ENCODE measurements at regions not wholly inside any gene's neighbourhood (a gene's known extent, or its start where the extent isn't known, plus 50 kb on each side); places are given as distances from the start of the nearest gene placed in this dataset.

- no peaks in the 10 kb centered on the region for H4K20me1 ChIP-seq (ENCODE audit: control insufficient read depth, extremely low read depth, insufficient read depth, low read length)
- no peak for DNase-seq (ENCODE audit: low read depth, low spot score)
- no peaks in the 10 kb centered on the region for H3K9me3 ChIP-seq (ENCODE audit: control insufficient read depth, low read depth, low read length)
- H3K9me1 ChIP-seq (ENCODE audit: control insufficient read depth, extremely low read depth, insufficient read depth, low read length), result no peaks in the 10 kb centered on the region
- H3K27ac ChIP-seq (ENCODE audit: control insufficient read depth, insufficient read depth, low read length), result no peak overlapping the region
- no peak overlapping the region for H3K9ac ChIP-seq (ENCODE audit: control insufficient read depth, extremely low read depth, insufficient read depth, low read length)
- FAIRE-seq, result no peak
- H3K4me3 ChIP-seq (ENCODE audit: control insufficient read depth in 2 of 3, extremely low read depth in 1 of 3, insufficient read depth in 2 of 3, low read depth in 1 of 3, low read length in 3 of 3), result no peak overlapping the region
- no peaks in the 10 kb centered on the region for H3K27me3 ChIP-seq (ENCODE audit: control insufficient read depth, extremely low read depth, insufficient read depth, low read length)
- H3K79me2 ChIP-seq (ENCODE audit: control insufficient read depth, insufficient read depth, low read length), result no peaks in the 10 kb centered on the region
- peaks cover 3% of the 10 kb centered on the region for H3K4me1 ChIP-seq (ENCODE audit: control insufficient read depth, extremely low read depth, insufficient read depth, low read length)
- H2AFZ ChIP-seq (ENCODE audit: control insufficient read depth, low read length), result no peak overlapping the region
- dilution Hi-C loops (cut with MboI; ENCODE audit: extremely low pct_ligation_motif_present, low sequenced_read_pairs), result no loop called here
- H3K36me3 ChIP-seq (ENCODE audit: control insufficient read depth in 2 of 2, extremely low read depth in 1 of 2, insufficient read depth in 2 of 2, low read length in 2 of 2), result no peaks in the 10 kb centered on the region
- H3K4me2 ChIP-seq (ENCODE audit: control insufficient read depth, extremely low read depth, insufficient read depth, low read depth, low read length), result no peak overlapping the region
- TF ChIP-seq EZH2 (IDR thresholded peaks at IDR 0.05; ENCODE audit: low read length) (no peak), CTCF (optimal IDR thresholded peaks at IDR 0.05 in 1 of 3, IDR thresholded peaks at IDR 0.05 in 1 of 3, conservative IDR thresholded peaks at IDR 0.05 in 1 of 3; ENCODE audit: extremely low read depth in 1 of 3, insufficient read depth in 2 of 3, low read length in 3 of 3) (no peak)
These were observed 123.1 kb upstream of the GRIA3 start for GRCh38 chrX:123060986-123061385.

- FAIRE-seq (no peak), DNase-seq (ENCODE audit: low read depth, low spot score) (no peak)
- dilution Hi-C loops (cut with MboI; ENCODE audit: extremely low pct_ligation_motif_present, low sequenced_read_pairs), result no loop called here
- H3K9ac ChIP-seq (ENCODE audit: control insufficient read depth, extremely low read depth, insufficient read depth, low read length), result no peak overlapping the region
- no peak overlapping the region for H3K4me2 ChIP-seq (ENCODE audit: control insufficient read depth, extremely low read depth, insufficient read depth, low read depth, low read length)
- H2AFZ ChIP-seq (ENCODE audit: control insufficient read depth, low read length), result no peak overlapping the region
- no peaks in the 10 kb centered on the region for H3K79me2 ChIP-seq (ENCODE audit: control insufficient read depth, insufficient read depth, low read length)
- H3K4me1 ChIP-seq (ENCODE audit: control insufficient read depth, extremely low read depth, insufficient read depth, low read length), result peaks cover 3% of the 10 kb centered on the region
- no peak for TF ChIP-seq EZH2 (IDR thresholded peaks at IDR 0.05; ENCODE audit: low read length)
- TF ChIP-seq CTCF (optimal IDR thresholded peaks at IDR 0.05 in 1 of 3, IDR thresholded peaks at IDR 0.05 in 1 of 3, conservative IDR thresholded peaks at IDR 0.05 in 1 of 3; ENCODE audit: extremely low read depth in 1 of 3, insufficient read depth in 2 of 3, low read length in 3 of 3), result no peak
- no peaks in the 10 kb centered on the region for H3K9me1 ChIP-seq (ENCODE audit: control insufficient read depth, extremely low read depth, insufficient read depth, low read length)
- no peaks in the 10 kb centered on the region for H3K9me3 ChIP-seq (ENCODE audit: control insufficient read depth, low read depth, low read length)
- no peak overlapping the region for H3K27ac ChIP-seq (ENCODE audit: control insufficient read depth, insufficient read depth, low read length)
- H4K20me1 ChIP-seq (ENCODE audit: control insufficient read depth, extremely low read depth, insufficient read depth, low read length), result no peaks in the 10 kb centered on the region
- H3K36me3 ChIP-seq (ENCODE audit: control insufficient read depth in 2 of 2, extremely low read depth in 1 of 2, insufficient read depth in 2 of 2, low read length in 2 of 2), result no peaks in the 10 kb centered on the region
- H3K27me3 ChIP-seq (ENCODE audit: control insufficient read depth, extremely low read depth, insufficient read depth, low read length), result no peaks in the 10 kb centered on the region
- no peak overlapping the region for H3K4me3 ChIP-seq (ENCODE audit: control insufficient read depth in 2 of 3, extremely low read depth in 1 of 3, insufficient read depth in 2 of 3, low read depth in 1 of 3, low read length in 3 of 3)
These were observed 120.0 kb upstream of the GRIA3 start for GRCh38 chrX:123064053-123064452.

Measured in keratinocyte (primary cell).